ENCODE measurements at regions not wholly inside any gene's neighbourhood (a gene's known extent, or its start where the extent isn't known, plus 50 kb on each side); places are given as distances from the start of the nearest gene placed in this dataset.

DNA sequence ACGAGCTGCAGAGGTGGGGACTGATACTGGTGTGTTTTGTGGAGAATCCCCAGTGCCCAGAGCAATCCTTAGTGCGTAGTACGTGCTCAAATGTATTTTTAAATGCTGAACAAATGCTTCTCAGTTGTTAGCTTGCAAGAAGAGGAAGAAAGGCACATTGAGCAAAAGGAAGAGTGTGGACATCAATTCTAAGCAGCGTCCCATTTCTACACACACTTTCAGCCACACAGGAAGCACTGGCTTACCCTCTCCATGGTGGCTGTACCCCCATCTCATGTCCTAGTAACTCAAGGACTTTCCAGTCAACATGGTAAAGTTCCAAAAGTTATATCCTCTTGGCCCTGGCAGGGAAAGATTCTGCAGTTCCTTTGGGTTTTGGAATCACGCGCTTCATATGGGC lies 98.8 kb upstream of the NXT1 start:
- Histone ChIP-seq H2AK5ac (ENCODE audit: low read depth, low read length) (no peak overlapping the region), H2BK120ac (ENCODE audit: low read depth, low read length) (no peak overlapping the region), H4K5ac (ENCODE audit: low read depth, low read length) (no peak overlapping the region), H3K27me3 (ENCODE audit: control insufficient read depth, insufficient read depth, low read length) (peaks cover 23% of the 10 kb centered on the region), H3K56ac (ENCODE audit: extremely low read depth, insufficient read depth, low read length) (no peak overlapping the region), H3K23ac (ENCODE audit: low read depth, low read length) (no peak overlapping the region), H3K36me3 (ENCODE audit: control insufficient read depth, insufficient read depth, low read length) (no peaks in the 10 kb centered on the region), H4K91ac (ENCODE audit: insufficient read depth, low read depth, low read length) (no peak overlapping the region), H3K4me3 (ENCODE audit: insufficient read depth, low read depth, low read length) (no peak overlapping the region), H3K79me1 (ENCODE audit: low read depth in 1 of 2, low read length in 2 of 2) (no peaks in the 10 kb centered on the region), H3K4me2 (ENCODE audit: low read depth, low read length) (no peak overlapping the region), H3K14ac (replicated peaks; ENCODE audit: low read depth, low read length) (no peak overlapping the region), H4K8ac (ENCODE audit: low read depth in 2 of 2, low read length in 2 of 2) (no peak overlapping the region), H4K20me1 (ENCODE audit: insufficient read depth, low read length) (no peaks in the 10 kb centered on the region), H2BK15ac (ENCODE audit: low read depth, low read length) (no peak overlapping the region), H3K9ac (ENCODE audit: low read depth, low read length) (no peak overlapping the region), H2BK20ac (ENCODE audit: low read depth, low read length) (no peak overlapping the region), H2AK9ac (replicated peaks; ENCODE audit: low read depth, low read length, poor library complexity) (no peak overlapping the region), H3K18ac (ENCODE audit: low read depth, low read length) (no peak overlapping the region), H3K27ac (ENCODE audit: insufficient read depth, low read length) (no peak overlapping the region), H3K9me1 (ENCODE audit: insufficient read depth, low read length) (no peaks in the 10 kb centered on the region), H2BK5ac (ENCODE audit: low read depth, low read length, poor library complexity, severe bottlenecking) (no peak overlapping the region), H2AFZ (replicated peaks; ENCODE audit: low read length, poor library complexity) (no peak overlapping the region), H3K4ac (ENCODE audit: low read depth, low read length) (no peak overlapping the region), H3K9me3 (ENCODE audit: control insufficient read depth, insufficient read depth, low read length) (no peaks in the 10 kb centered on the region), H3K4me1 (ENCODE audit: control insufficient read depth, insufficient read depth, low read length) (peaks cover 5% of the 10 kb centered on the region; the same call in 1 of the 2 replicates)
- WGBS, 2 experiments (ENCODE audit: extremely low coverage in 2 of 2, insufficient read length in 1 of 2) = 100% methylated on average over 2 of the region's 6 CpGs; no CpG with 5 or more reads in 1 of the 2 experiments
- ChIA-PET POLR2A (ENCODE audit: unreplicated experiment) (no interaction called here), CTCF (no interaction called here)
- in situ Hi-C loops (cut with MboI; ENCODE audit: low sequenced_read_pairs) (no loop called here), intact Hi-C loops (cut with micrococcal nuclease) (no loop called here), dilution Hi-C loops (cut with HindIII; ENCODE audit: low sequenced_read_pairs, unreplicated experiment) (no loop called here)
- DNase-seq (no peak), ATAC-seq (ENCODE audit: low read depth) (no peak)
- no TSS peak for BruUV-seq (replicated peaks)
- TF ChIP-seq RCOR1 (IDR thresholded peaks at IDR 0.05; ENCODE audit: insufficient replicate concordance, low read length) (no peak), NFE2L2 (IDR thresholded peaks at IDR 0.05; ENCODE audit: low read depth, low read length) (no peak), USF2 (IDR thresholded peaks at IDR 0.05; ENCODE audit: low read depth, low read length) (no peak), POLR2A (IDR thresholded peaks at IDR 0.05; ENCODE audit: low read depth, low read length) (no peak), CEBPB (IDR thresholded peaks at IDR 0.05; ENCODE audit: low read depth, low read length) (no peak), MAZ (IDR thresholded peaks at IDR 0.05; ENCODE audit: borderline replicate concordance, low read depth, low read length) (no peak), RFX5 (IDR thresholded peaks at IDR 0.05; ENCODE audit: low read depth, low read length) (no peak), CHD1 (IDR thresholded peaks at IDR 0.05; ENCODE audit: low read depth, low read length) (no peak), MXI1 (IDR thresholded peaks at IDR 0.05; ENCODE audit: borderline replicate concordance, low read depth, low read length) (no peak), BHLHE40 (IDR thresholded peaks at IDR 0.05; ENCODE audit: low read depth, low read length) (no peak), FOS (IDR thresholded peaks at IDR 0.05; ENCODE audit: low read depth, low read length) (no peak), MAFK (IDR thresholded peaks at IDR 0.05; ENCODE audit: low read depth, low read length) (no peak), CTCF (conservative IDR thresholded peaks at IDR 0.05; ENCODE audit: low read depth, low read length) (no peak)
- TF ChIP-seq, protein P1, sequence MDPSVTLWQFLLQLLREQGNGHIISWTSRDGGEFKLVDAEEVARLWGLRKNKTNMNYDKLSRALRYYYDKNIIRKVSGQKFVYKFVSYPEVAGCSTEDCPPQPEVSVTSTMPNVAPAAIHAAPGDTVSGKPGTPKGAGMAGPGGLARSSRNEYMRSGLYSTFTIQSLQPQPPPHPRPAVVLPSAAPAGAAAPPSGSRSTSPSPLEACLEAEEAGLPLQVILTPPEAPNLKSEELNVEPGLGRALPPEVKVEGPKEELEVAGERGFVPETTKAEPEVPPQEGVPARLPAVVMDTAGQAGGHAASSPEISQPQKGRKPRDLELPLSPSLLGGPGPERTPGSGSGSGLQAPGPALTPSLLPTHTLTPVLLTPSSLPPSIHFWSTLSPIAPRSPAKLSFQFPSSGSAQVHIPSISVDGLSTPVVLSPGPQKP (IDR thresholded peaks at IDR 0.05; ENCODE audit: borderline replicate concordance, low read depth, low read length) = no peak
